HCT116 (cell line): ENCODE measurements at regions not wholly inside any gene's neighbourhood (a gene's known extent, or its start where the extent isn't known, plus 50 kb on each side); places are given as distances from the start of the nearest gene placed in this dataset.

ENCODE experiments used
- ATAC-seq: fragments of 200-7000 bp; cut with Tn5 transposase; 2 replicates; pipeline ENCODE4 v1.9.1; 2020; ENCODE audit warnings: mild to moderate bottlenecking, moderate library complexity
- BruUV-seq: library from RNA; stranded (reverse); fragments of 400-500 nt; replicated peaks from 2 replicates; lab custom pipeline; 2021; lab: Mats Ljungman, UMichigan
- CTCF ChIA-PET: fragments of 300-600 bp; sonication (Branson Sonifier 250); formaldehyde crosslinking; loops from one replicate; lab custom pipeline; 2021; ENCODE audit warnings: antibody characterized with exemption; lab: Charles Lee
- POLR2A ChIA-PET: fragments of 300-600, 350-600 bp; sonication (Branson Sonifier 250); formaldehyde crosslinking; loops from one replicate; lab custom pipeline; 2021; ENCODE audit warnings: antibody characterized with exemption; lab: Charles Lee
- RAD21 ChIA-PET, 2 experiments: fragments of 300-600 bp; sonication (Branson Sonifier 250); formaldehyde crosslinking; loops; one replicate each; lab custom pipeline; 2023; ENCODE audit warnings: low total read pairs in 2 of 2; ENCODE audit not compliant: uncharacterized antibody in 2 of 2, unreplicated experiment in 2 of 2, low non-redundant PET in 1 of 2; lab: Charles Lee
- DNase-seq: peaks from one replicate; pipeline ENCODE4 v3.0.0-alpha.2; 2010; ENCODE audit warnings: low read depth, low spot score
- H2AFZ ChIP-seq: fragments of 200-600 bp; shearing (Covaris generic), sonication (generic); 2 replicates; pipeline ENCODE4 v1.6.1; 2017; ENCODE audit warnings: low read depth, mixed run types, mixed read lengths, antibody characterized with exemption, low read length; ENCODE audit not compliant: poor library complexity, severe bottlenecking
- H3K27ac ChIP-seq: 2 replicates; pipeline ENCODE4 v1.5.1; 2012; ENCODE audit warnings: low read depth, low read length
- H3K27me3 ChIP-seq: fragments of 200-600 bp; sonication (generic); 2 replicates; pipeline ENCODE4 v1.6.1; 2016; ENCODE audit warnings: mixed run types, low read length, mixed read lengths; ENCODE audit not compliant: insufficient read depth
- H3K36me3 ChIP-seq, 2 experiments: fragments of 200-500 bp in 1 of 2; fragments of 200-600 bp in 1 of 2; sonication (Bioruptor generic) in 1 of 2; sonication (generic) in 1 of 2; 2 replicates each; pipeline versions ENCODE4 v1.5.1 to v1.6.1; 2014 to 2016; ENCODE audit warnings: low read length in 2 of 2, inconsistent platforms in 1 of 2, mixed read lengths in 1 of 2, mixed run types in 1 of 2; ENCODE audit not compliant: insufficient read depth in 2 of 2, control insufficient read depth in 1 of 2
- H3K4me1 ChIP-seq, 2 experiments: fragments of 200-600 bp in 1 of 2; sonication (generic) in 1 of 2; 2 replicates each; pipeline versions ENCODE4 v1.5.1 to v1.6.1; 2012 to 2017; ENCODE audit warnings: low read length in 2 of 2, inconsistent platforms in 1 of 2, mild to moderate bottlenecking in 1 of 2, mixed read lengths in 1 of 2, mixed run types in 1 of 2, moderate library complexity in 1 of 2; ENCODE audit not compliant: insufficient read depth in 2 of 2, control insufficient read depth in 1 of 2
- H3K4me2 ChIP-seq: fragments of 200-600 bp; sonication (generic); 2 replicates; pipeline ENCODE4 v1.6.1; 2017; ENCODE audit warnings: mixed run types, low read length, mixed read lengths
- H3K4me3 ChIP-seq, 2 experiments: fragments of 200-600 bp in 1 of 2; sonication (generic) in 1 of 2; replicated peaks in 1 of 2; 2 replicates each; pipeline ENCODE4 v1.5.1; 2011 to 2016; ENCODE audit warnings: low read length in 2 of 2, control low read depth in 1 of 2, low read depth in 1 of 2, mild to moderate bottlenecking in 1 of 2, mixed read lengths in 1 of 2, mixed run types in 1 of 2
- H3K79me2 ChIP-seq: fragments of 200-600 bp; sonication (generic); 2 replicates; pipeline ENCODE4 v1.6.1; 2017; ENCODE audit warnings: mild to moderate bottlenecking, mixed run types, low read length, moderate library complexity, mixed read lengths; ENCODE audit not compliant: insufficient read depth
- H3K9ac ChIP-seq: fragments of 200-600 bp; sonication (generic); 2 replicates; pipeline ENCODE4 v1.6.1; 2016; ENCODE audit warnings: low read length, mixed read lengths
- H3K9me2 ChIP-seq: fragments of 200-600 bp; sonication (generic), shearing (Covaris generic); 2 replicates; pipeline ENCODE4 v1.6.1; 2017; ENCODE audit warnings: mixed run types, mild to moderate bottlenecking, moderate library complexity; ENCODE audit not compliant: insufficient read depth
- H3K9me3 ChIP-seq, 2 experiments: fragments of 200-500 bp in 1 of 2; fragments of 200-600 bp in 1 of 2; sonication (Bioruptor generic) in 1 of 2; sonication (generic) in 1 of 2; 2 replicates each; pipeline ENCODE4 v1.6.1; 2014 to 2017; ENCODE audit warnings: low read length in 2 of 2, mixed read lengths in 2 of 2, inconsistent platforms in 1 of 2, low read depth in 1 of 2, mild to moderate bottlenecking in 1 of 2, mixed run types in 1 of 2, moderate library complexity in 1 of 2; ENCODE audit not compliant: control insufficient read depth in 1 of 2, insufficient read depth in 1 of 2
- H4K20me1 ChIP-seq: fragments of 200-600 bp; sonication (generic), shearing (Covaris generic); 2 replicates; pipeline ENCODE4 v1.6.1; 2017; ENCODE audit warnings: mixed run types, mild to moderate bottlenecking, moderate library complexity; ENCODE audit not compliant: insufficient read depth
- CBX3 ChIP-seq: IDR thresholded peaks from 2 replicates; pipeline ENCODE4 v1.6.1; 2012; ENCODE audit warnings: low read depth
- EGR1 ChIP-seq: IDR thresholded peaks from 2 replicates; pipeline ENCODE4 v1.6.1; 2012; ENCODE audit warnings: low read depth
- ELF1 ChIP-seq: IDR thresholded peaks from 2 replicates; pipeline ENCODE4 v1.6.1; 2012; ENCODE audit warnings: low read depth, borderline replicate concordance
- EZH2phosphoT487 ChIP-seq: fragments of 200-600 bp; IDR thresholded peaks from 2 replicates; pipeline ENCODE4 v1.6.1; 2018; ENCODE audit warnings: antibody characterized with exemption, borderline replicate concordance
- FOSL1 ChIP-seq: IDR thresholded peaks from 2 replicates; pipeline ENCODE4 v1.6.1; 2012; ENCODE audit warnings: low read depth
- JUND ChIP-seq: IDR thresholded peaks from 2 replicates; pipeline ENCODE4 v1.6.1; 2012
- POLR2A ChIP-seq: IDR thresholded peaks from 2 replicates; pipeline ENCODE4 v1.7.0; 2011; ENCODE audit warnings: borderline replicate concordance; ENCODE audit not compliant: insufficient read depth, insufficient read length; ENCODE audit errors: extremely low read depth
- POLR2AphosphoS5 ChIP-seq: IDR thresholded peaks from 2 replicates; pipeline ENCODE4 v1.6.1; 2011; ENCODE audit warnings: mild to moderate bottlenecking, low read depth, low read length, moderate library complexity
- RAD21 ChIP-seq: IDR thresholded peaks from 2 replicates; pipeline ENCODE4 v1.6.1; 2012; ENCODE audit warnings: low read depth, mild to moderate bottlenecking
- SP1 ChIP-seq: IDR thresholded peaks from 2 replicates; pipeline ENCODE4 v1.6.1; 2012; ENCODE audit warnings: low read depth
- SRF ChIP-seq: IDR thresholded peaks from 2 replicates; pipeline ENCODE4 v1.6.1; 2012; ENCODE audit warnings: low read depth
- TCF7L2 ChIP-seq: IDR thresholded peaks from 2 replicates; pipeline ENCODE4 v1.7.0; 2011; ENCODE audit warnings: borderline replicate concordance, inconsistent platforms; ENCODE audit not compliant: insufficient read depth, insufficient read length; ENCODE audit errors: extremely low read depth
- YY1 ChIP-seq: IDR thresholded peaks from 2 replicates; pipeline ENCODE4 v1.6.1; 2011; ENCODE audit warnings: low read length, low read depth, moderate library complexity, mild to moderate bottlenecking; ENCODE audit not compliant: insufficient replicate concordance; ENCODE audit errors: extremely low read depth
- ZNF274 ChIP-seq: fragments of 200-500 bp; sonication (Bioruptor generic); IDR thresholded peaks from 2 replicates; pipeline ENCODE4 v1.6.1; 2014; ENCODE audit warnings: mild to moderate bottlenecking, low read depth, low read length, inconsistent platforms
- intact Hi-C: fragments of 100-400 bp; cut with micrococcal nuclease; formaldehyde crosslinking; loops from 2 replicates; pipeline ENCODE4 v1.10.0; 2022
- TF ChIP-seq, protein P1 (sequence below): IDR thresholded peaks from 2 replicates; pipeline ENCODE4 v1.6.1; 2012; ENCODE audit warnings: low read depth
- TF ChIP-seq, protein P2 (sequence below): IDR thresholded peaks from 2 replicates; pipeline ENCODE4 v1.6.1; 2012
- TF ChIP-seq, protein P3 (sequence below): IDR thresholded peaks from 2 replicates; pipeline ENCODE4 v1.6.1; 2012

DNA sequence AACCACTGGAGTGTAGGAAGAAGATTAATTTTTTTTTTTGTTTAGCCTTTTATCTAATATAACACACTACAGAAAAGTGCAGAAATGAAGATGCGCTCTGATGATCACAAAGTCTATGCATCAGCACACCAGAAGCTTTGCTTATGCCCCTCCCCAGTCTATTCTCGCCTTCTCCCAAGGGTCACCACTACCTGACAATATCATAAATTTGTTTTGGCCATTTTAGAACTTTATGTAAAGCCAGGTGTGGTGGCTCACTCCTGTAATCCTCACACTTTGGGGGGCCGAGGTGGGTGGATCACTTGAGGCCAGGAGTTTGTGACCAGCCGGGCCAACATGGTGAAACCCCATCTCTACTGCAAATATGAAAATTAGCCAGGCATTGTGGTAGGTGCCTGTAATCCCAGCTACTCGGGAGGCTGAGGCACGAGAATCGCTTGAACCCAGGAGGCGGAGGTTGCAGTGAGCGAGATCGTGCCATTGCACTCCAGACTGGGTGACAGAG lies 231.3 kb downstream of the FOXD2 start:
- BruUV-seq, result no TSS peak
- H2AFZ ChIP-seq, result no peak overlapping the region
- ATAC-seq, result no peak
- no peak for TF ChIP-seq ELF1
- TF ChIP-seq, all 23 proteins: peak for 0
- Histone ChIP-seq H3K9me3 (no peaks in the 10 kb centered on the region), H3K9ac (no peak overlapping the region), H3K36me3 (no peaks in the 10 kb centered on the region), H4K20me1 (no peaks in the 10 kb centered on the region), H3K79me2 (no peaks in the 10 kb centered on the region), H3K4me3 (no peak overlapping the region), H3K9me2 (no peaks in the 10 kb centered on the region), H3K27ac (no peak overlapping the region), H3K27me3 (no peaks in the 10 kb centered on the region), H3K4me2 (no peak overlapping the region), H3K4me1 (no peaks in the 10 kb centered on the region)
- ChIA-PET POLR2A (no interaction called here), RAD21 (no interaction called here), CTCF (no interaction called here)
- intact Hi-C loops, result no loop called here
- DNase-seq, result no peak

DNA sequence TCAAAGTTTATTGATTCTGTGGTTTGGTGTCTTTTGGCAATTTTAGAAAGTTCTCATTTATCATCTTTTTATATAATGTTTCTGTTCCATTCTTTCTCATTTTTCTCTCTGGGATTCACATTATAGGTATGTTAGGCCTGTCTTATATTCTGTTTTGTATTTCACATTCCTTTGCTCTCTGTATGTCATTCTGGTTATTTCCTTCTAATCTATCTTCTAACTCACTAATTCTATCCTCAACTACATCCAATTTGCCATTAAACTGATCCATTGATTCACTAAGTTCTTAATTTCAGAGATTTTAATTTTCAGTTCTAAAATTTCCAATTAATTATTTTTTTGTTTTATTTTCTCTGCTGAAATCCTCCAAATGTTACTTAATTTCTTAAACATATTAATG lies 234.8 kb downstream of the FOXD2 start:
- intact Hi-C loops, result no loop called here
- BruUV-seq, result no TSS peak
- Histone ChIP-seq H3K79me2 (no peaks in the 10 kb centered on the region), H2AFZ (no peak overlapping the region), H3K4me1 (no peaks in the 10 kb centered on the region), H3K9ac (no peak overlapping the region), H3K36me3 (no peaks in the 10 kb centered on the region), H3K4me3 (no peak overlapping the region), H3K9me2 (no peaks in the 10 kb centered on the region), H3K9me3 (no peaks in the 10 kb centered on the region), H4K20me1 (no peaks in the 10 kb centered on the region), H3K4me2 (no peak overlapping the region), H3K27me3 (no peaks in the 10 kb centered on the region), H3K27ac (no peak overlapping the region)
- ChIA-PET RAD21 (no interaction called here), POLR2A (no interaction called here), CTCF (no interaction called here)
- ATAC-seq, result no peak
- no peak for DNase-seq
- no peak for TF ChIP-seq TCF7L2
- TF ChIP-seq ZNF274, result no peak
- no peak for TF ChIP-seq POLR2AphosphoS5
- TF ChIP-seq, protein P1, sequence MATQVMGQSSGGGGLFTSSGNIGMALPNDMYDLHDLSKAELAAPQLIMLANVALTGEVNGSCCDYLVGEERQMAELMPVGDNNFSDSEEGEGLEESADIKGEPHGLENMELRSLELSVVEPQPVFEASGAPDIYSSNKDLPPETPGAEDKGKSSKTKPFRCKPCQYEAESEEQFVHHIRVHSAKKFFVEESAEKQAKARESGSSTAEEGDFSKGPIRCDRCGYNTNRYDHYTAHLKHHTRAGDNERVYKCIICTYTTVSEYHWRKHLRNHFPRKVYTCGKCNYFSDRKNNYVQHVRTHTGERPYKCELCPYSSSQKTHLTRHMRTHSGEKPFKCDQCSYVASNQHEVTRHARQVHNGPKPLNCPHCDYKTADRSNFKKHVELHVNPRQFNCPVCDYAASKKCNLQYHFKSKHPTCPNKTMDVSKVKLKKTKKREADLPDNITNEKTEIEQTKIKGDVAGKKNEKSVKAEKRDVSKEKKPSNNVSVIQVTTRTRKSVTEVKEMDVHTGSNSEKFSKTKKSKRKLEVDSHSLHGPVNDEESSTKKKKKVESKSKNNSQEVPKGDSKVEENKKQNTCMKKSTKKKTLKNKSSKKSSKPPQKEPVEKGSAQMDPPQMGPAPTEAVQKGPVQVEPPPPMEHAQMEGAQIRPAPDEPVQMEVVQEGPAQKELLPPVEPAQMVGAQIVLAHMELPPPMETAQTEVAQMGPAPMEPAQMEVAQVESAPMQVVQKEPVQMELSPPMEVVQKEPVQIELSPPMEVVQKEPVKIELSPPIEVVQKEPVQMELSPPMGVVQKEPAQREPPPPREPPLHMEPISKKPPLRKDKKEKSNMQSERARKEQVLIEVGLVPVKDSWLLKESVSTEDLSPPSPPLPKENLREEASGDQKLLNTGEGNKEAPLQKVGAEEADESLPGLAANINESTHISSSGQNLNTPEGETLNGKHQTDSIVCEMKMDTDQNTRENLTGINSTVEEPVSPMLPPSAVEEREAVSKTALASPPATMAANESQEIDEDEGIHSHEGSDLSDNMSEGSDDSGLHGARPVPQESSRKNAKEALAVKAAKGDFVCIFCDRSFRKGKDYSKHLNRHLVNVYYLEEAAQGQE, result no peak
- no peak for TF ChIP-seq CBX3
- TF ChIP-seq JUND, result no peak
- TF ChIP-seq POLR2A, result no peak
- no peak for TF ChIP-seq EZH2phosphoT487
- no peak for TF ChIP-seq SP1
- TF ChIP-seq, protein P2, sequence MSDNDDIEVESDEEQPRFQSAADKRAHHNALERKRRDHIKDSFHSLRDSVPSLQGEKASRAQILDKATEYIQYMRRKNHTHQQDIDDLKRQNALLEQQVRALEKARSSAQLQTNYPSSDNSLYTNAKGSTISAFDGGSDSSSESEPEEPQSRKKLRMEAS, result no peak
- TF ChIP-seq EGR1, result no peak
- no peak for TF ChIP-seq FOSL1
- TF ChIP-seq SRF, result no peak
- no peak for TF ChIP-seq YY1
- no peak for TF ChIP-seq RAD21
- TF ChIP-seq, protein P3, sequence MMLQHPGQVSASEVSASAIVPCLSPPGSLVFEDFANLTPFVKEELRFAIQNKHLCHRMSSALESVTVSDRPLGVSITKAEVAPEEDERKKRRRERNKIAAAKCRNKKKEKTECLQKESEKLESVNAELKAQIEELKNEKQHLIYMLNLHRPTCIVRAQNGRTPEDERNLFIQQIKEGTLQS, result no peak
